NCI-H2029 treated with DMSO at 0.1 percent for 48 hours (cell line): ENCODE measurements at regions not wholly inside any gene's neighbourhood (a gene's known extent, or its start where the extent isn't known, plus 50 kb on each side); places are given as distances from the start of the nearest gene placed in this dataset.
"Not testable (repeated sequence)": the region's sequence is repeated elsewhere in the genome, so short reads cannot be mapped to it uniquely, and the experiment has no call there.

Experiments used
- DNase-seq: peaks from one replicate; lab custom pipeline; 2025; lab: John Stamatoyannopoulos, UW

GRCh38 chr9:84511651-84512050 lies 157.9 kb upstream of the NTRK2 start:
- no peak for DNase-seq

GRCh38 chr9:84512493-84512892 lies 157.0 kb upstream of the NTRK2 start:
- no peak for DNase-seq

GRCh38 chr9:84513473-84513872 lies 156.1 kb upstream of the NTRK2 start:
- DNase-seq = no peak

GRCh38 chr9:84513979-84514378 lies 155.6 kb upstream of the NTRK2 start:
- no peak for DNase-seq

- DNase-seq = no peak
Observed at GRCh38 chr9:84514421-84514820, 155.1 kb upstream of the NTRK2 start.

- no peak for DNase-seq
Observed at GRCh38 chr9:84517026-84517425, 152.5 kb upstream of the NTRK2 start.

GRCh38 chr9:84519413-84519812 lies 150.1 kb upstream of the NTRK2 start:
- DNase-seq = no peak

- no peak for DNase-seq
Observed at GRCh38 chr9:84521208-84521607, 148.3 kb upstream of the NTRK2 start.

- not testable (repeated sequence) for DNase-seq
Observed at GRCh38 chr9:84526211-84526610, 143.3 kb upstream of the NTRK2 start.

- not testable (repeated sequence) for DNase-seq
Observed at GRCh38 chr9:84527060-84527720, 142.3 kb upstream of the NTRK2 start.

GRCh38 chr9:84535973-84536372 lies 133.6 kb upstream of the NTRK2 start:
- not testable (repeated sequence) for DNase-seq

- DNase-seq = no peak
Observed at GRCh38 chr9:84538879-84539278, 130.7 kb upstream of the NTRK2 start.

- no peak for DNase-seq
Observed at GRCh38 chr9:84542554-84542953, 127.0 kb upstream of the NTRK2 start.

GRCh38 chr9:84554069-84554664 lies 115.4 kb upstream of the NTRK2 start:
- DNase-seq = no peak

GRCh38 chr9:84556556-84556955 lies 113.0 kb upstream of the NTRK2 start:
- no peak for DNase-seq

GRCh38 chr9:84557751-84558150 lies 111.8 kb upstream of the NTRK2 start:
- DNase-seq = no peak

GRCh38 chr9:84563691-84564090 lies 105.8 kb upstream of the NTRK2 start:
- no peak for DNase-seq

GRCh38 chr9:84567805-84568204 lies 101.7 kb upstream of the NTRK2 start:
- DNase-seq = no peak

- no peak for DNase-seq
Observed at GRCh38 chr9:84570482-84571154, 98.9 kb upstream of the NTRK2 start.

GRCh38 chr9:84573083-84573482 lies 96.4 kb upstream of the NTRK2 start:
- DNase-seq = no peak

GRCh38 chr9:84575705-84576104 lies 93.8 kb upstream of the NTRK2 start:
- DNase-seq = no peak

GRCh38 chr9:84583866-84584265 lies 85.7 kb upstream of the NTRK2 start:
- no peak for DNase-seq

- DNase-seq = no peak
Observed at GRCh38 chr9:84586662-84587061, 82.9 kb upstream of the NTRK2 start.
